SK-N-SH (cell line): ENCODE measurements at regions not wholly inside any gene's neighbourhood (a gene's known extent, or its start where the extent isn't known, plus 50 kb on each side); places are given as distances from the start of the nearest gene placed in this dataset.

Experiments
- CTCF ChIP-seq: fragments of 200-600 bp; sonication (generic); IDR thresholded peaks from 2 replicates; pipeline ENCODE4 v1.6.1; 2017; ENCODE audit warnings: antibody characterized with exemption, mild to moderate bottlenecking, moderate library complexity
- EP300 ChIP-seq, 2 experiments: IDR thresholded peaks; 2 replicates each; pipeline versions ENCODE4 v1.4.0 to v1.6.1; 2012; ENCODE audit warnings: borderline replicate concordance in 1 of 2, low read depth in 1 of 2, low read length in 1 of 2
- JUND ChIP-seq: IDR thresholded peaks from 2 replicates; pipeline ENCODE4 v1.4.0; 2012

DNA sequence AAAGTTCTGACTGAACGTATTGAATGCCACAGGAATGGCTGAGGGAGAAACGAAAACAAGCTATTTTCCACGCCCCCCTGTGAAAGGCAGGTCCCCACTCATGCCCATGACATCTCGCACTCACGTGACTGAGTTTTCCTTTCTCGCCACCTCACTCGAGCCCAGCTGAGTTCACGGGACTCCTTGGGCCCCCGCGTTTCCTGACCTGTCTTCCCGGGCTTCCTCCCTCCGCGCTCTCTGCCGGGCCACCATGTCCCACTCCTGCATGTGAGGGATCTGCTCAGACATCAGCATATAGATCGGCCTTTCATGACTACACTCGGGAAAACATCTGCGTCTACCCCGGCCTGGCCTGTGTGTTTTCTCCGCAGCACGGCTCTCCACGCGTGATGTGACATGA, 226.0 kb upstream of the ADARB2 start:
- TF ChIP-seq JUND: no peak
- no peak for TF ChIP-seq CTCF
- TF ChIP-seq EP300 (IDR thresholded peaks at IDR 0.05; ENCODE audit: borderline replicate concordance in 1 of 2, low read depth in 1 of 2, low read length in 1 of 2): no peak
